Ovary (tissue), 7 donors: ENCODE measurements at regions not wholly inside any gene's neighbourhood (a gene's known extent, or its start where the extent isn't known, plus 50 kb on each side); places are given as distances from the start of the nearest gene placed in this dataset.
"Not testable (repeated sequence)": the region's sequence is repeated elsewhere in the genome, so short reads cannot be mapped to it uniquely, and the experiment has no call there.

Experiments
- DNase-seq, 5 donors: peaks; one replicate each; pipeline ENCODE4 v3.0.0-alpha.2; 2019 to 2020
- H3K27ac ChIP-seq, 2 donors: fragments of 200-600 bp; one replicate each; pipeline versions ENCODE4 v1.5.1 to v1.8.0; 2019 to 2022
- H3K27me3 ChIP-seq: fragments of 200-600 bp; one replicate; pipeline ENCODE4 v1.8.0; 2022
- H3K36me3 ChIP-seq: fragments of 200-600 bp; sonication (generic); one replicate; pipeline ENCODE4 v1.5.1; 2019
- H3K4me1 ChIP-seq: one replicate; pipeline ENCODE4 v1.8.1; 2013; ENCODE audit warnings: mild to moderate bottlenecking, moderate library complexity; ENCODE audit not compliant: insufficient read depth
- H3K4me3 ChIP-seq: fragments of 200-600 bp; sonication (generic); one replicate; pipeline ENCODE4 v1.5.1; 2017
- H3K9me3 ChIP-seq, 2 donors: fragments of 200-600 bp in 1 of 2; sonication (generic) in 1 of 2; one replicate each; pipeline versions ENCODE4 v1.5.1 to v1.8.1; 2013 to 2019; ENCODE audit warnings: mild to moderate bottlenecking in 1 of 2, moderate library complexity in 1 of 2
- EP300 ChIP-seq: sonication (generic); formaldehyde crosslinking; IDR thresholded peaks from one replicate; pipeline ENCODE4 v1.6.1; 2017; ENCODE audit warnings: antibody characterized with exemption
- POLR2A ChIP-seq: fragments of 450-650 bp; IDR thresholded peaks from one replicate; pipeline ENCODE4 v1.6.1; 2017; ENCODE audit warnings: antibody characterized with exemption, mild to moderate bottlenecking, moderate library complexity
- WGBS, 3 donors: extraction: QIAGEN DNeasy Blood & Tissue Kit in 1 of 3; methylation state at CpG; one replicate each; pipeline versions ENCODE4 v1.1.5 to v1.1.7; 2013 to 2017; 5-methylcytosine and 5-hydroxymethylcytosine counted together
- intact Hi-C, 4 donors: fragments of 100-400 bp; cut with DNase I; formaldehyde crosslinking; loops; one replicate each; pipeline versions ENCODE4 v1.11.0 to v1.15.1; 2022 to 2023
- TF ChIP-seq, protein P1 (sequence below), 3 donors: fragments of 450-650 bp in 2 of 3; fragments of 200-600 bp in 1 of 3; IDR thresholded peaks; one replicate each; pipeline versions ENCODE4 v1.5.1 to v1.8.0; 2016 to 2022; ENCODE audit warnings: antibody characterized with exemption in 3 of 3, mild to moderate bottlenecking in 1 of 3
- donor health status: DM: no; HTN: no; CAD: no; lungs with moderate emphysema.
- donor health status: DM: no; HTN: no; CAD: no.
- donor health status: Bipolar disorder and iron deficiency.
- donor health status: DM: no; HTN: no; CAD: no.
- donor health status: DM: yes; HTN: yes; CAD: no.

DNA sequence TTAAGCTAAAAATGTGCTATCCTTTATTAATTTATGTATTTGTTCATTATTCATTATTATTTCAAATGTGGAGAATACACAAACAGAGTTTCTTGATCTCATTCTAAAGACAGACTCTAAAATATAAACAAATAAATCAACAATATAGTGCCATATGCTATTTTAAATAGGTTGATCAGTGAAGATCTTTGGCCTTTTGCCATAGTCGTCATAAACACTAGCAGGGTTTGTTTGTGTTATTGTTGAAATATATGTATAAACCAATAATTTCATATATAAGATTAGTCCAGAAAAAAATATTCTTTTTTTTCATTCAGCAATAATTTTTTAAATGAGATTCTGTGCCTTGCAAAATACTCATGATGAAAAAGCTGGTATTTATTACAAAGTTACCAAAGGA, 62.1 kb upstream of the KYNU start:
- 30 to 56% (median 33%) methylated on average over 1 of the region's 1 CpG for WGBS, 3 donors
- TF ChIP-seq POLR2A: no peak
- no peak for TF ChIP-seq EP300
- TF ChIP-seq, protein P1, sequence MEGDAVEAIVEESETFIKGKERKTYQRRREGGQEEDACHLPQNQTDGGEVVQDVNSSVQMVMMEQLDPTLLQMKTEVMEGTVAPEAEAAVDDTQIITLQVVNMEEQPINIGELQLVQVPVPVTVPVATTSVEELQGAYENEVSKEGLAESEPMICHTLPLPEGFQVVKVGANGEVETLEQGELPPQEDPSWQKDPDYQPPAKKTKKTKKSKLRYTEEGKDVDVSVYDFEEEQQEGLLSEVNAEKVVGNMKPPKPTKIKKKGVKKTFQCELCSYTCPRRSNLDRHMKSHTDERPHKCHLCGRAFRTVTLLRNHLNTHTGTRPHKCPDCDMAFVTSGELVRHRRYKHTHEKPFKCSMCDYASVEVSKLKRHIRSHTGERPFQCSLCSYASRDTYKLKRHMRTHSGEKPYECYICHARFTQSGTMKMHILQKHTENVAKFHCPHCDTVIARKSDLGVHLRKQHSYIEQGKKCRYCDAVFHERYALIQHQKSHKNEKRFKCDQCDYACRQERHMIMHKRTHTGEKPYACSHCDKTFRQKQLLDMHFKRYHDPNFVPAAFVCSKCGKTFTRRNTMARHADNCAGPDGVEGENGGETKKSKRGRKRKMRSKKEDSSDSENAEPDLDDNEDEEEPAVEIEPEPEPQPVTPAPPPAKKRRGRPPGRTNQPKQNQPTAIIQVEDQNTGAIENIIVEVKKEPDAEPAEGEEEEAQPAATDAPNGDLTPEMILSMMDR (IDR thresholded peaks at IDR 0.05): no peak
- no peaks in the 10 kb centered on the region for H3K9me3 ChIP-seq
- intact Hi-C loops: no loop called here
- H3K36me3 ChIP-seq: no peaks in the 10 kb centered on the region
- no peak for DNase-seq
- H3K4me3 ChIP-seq: no peak overlapping the region
- no peak overlapping the region for H3K27ac ChIP-seq
- H3K27me3 ChIP-seq: no peaks in the 10 kb centered on the region
- no peaks in the 10 kb centered on the region for H3K4me1 ChIP-seq

DNA sequence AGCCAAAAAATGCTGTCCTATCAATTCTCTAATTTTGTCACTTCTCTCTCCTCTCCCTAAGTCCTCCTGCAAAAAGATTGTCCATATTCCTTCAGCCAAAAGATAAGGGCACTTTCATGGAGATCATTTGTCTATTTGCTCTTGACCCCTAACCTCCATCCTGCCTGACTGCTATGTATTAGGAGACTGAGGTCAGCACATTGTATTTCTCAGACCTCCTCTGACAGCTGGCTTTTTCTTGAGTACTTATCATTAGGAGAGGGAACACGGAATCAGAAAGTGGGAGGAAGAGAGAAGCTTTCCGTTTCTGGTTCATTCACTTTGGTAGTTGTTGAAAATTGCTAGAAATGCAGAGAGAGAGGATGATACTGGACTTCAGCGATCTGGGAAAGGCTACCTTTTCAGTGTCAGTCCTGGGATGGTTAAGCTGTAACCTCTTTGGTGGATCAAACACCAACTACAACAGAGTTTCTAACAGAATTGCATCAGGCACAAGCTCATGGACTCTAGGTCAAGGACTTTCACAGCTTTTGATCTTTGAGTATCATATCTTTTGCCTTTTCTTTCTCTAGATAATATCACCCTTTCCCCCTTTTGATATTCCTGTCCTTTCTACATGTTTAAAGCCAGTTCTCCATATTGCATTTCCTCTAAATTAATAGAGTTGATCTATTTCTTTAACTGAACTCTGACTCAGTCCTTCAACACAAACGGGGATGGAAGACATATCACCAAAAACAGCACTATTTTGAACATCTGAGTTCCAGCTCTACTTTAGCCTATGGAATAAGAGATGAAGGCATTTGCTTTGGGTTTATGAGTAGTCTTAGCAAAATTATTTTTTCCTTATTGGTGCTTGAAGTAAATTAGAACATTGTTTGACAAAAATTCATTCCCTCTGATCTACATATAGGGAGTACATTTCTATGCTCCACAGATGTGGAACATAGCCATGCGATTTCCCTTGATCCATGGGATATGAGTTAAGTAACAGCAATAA, 63.3 kb upstream of the KYNU start:
- Histone ChIP-seq H3K36me3 (no peaks in the 10 kb centered on the region), H3K4me1 (no peaks in the 10 kb centered on the region), H3K4me3 (no peak overlapping the region), H3K27ac (no peak overlapping the region), H3K27me3 (no peaks in the 10 kb centered on the region), H3K9me3 (no peaks in the 10 kb centered on the region)
- intact Hi-C loops: no loop called here
- DNase-seq: no peak
- WGBS, 3 donors: 22 to 32% (median 31%) methylated on average over 5 of the region's 5 CpGs
- no peak for TF ChIP-seq EP300
- TF ChIP-seq, protein P1 (IDR thresholded peaks at IDR 0.05): no peak
- no peak for TF ChIP-seq POLR2A

DNA sequence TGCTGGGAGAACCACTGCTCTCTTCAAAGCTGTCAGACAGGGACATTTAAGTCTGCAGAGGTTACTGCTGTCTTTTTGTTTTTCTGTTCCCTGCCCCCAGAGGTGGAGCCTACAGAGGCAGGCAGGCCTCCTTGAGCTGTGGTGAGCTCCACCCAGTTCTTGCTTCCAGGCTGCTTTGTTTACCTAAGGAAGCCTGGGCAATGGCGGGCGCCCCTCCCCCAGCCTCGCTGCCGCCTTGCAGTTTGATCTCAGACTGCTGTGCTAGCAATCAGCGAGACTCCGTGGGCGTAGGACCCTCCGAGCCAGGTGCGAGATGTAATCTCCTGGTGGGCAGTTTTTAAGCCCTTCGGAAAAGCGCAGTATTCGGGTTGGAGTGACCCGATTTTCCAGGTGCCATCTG, 65.8 kb upstream of the KYNU start:
- H3K4me1 ChIP-seq, H3K27me3 ChIP-seq, H3K9me3 ChIP-seq, H3K27ac ChIP-seq, H3K36me3 ChIP-seq, intact Hi-C loops, DNase-seq, H3K4me3 ChIP-seq: not testable (repeated sequence)
- WGBS, 3 donors: 84 to 87% (median 86%) methylated on average over 12 to 13 of the region's 13 CpGs

DNA sequence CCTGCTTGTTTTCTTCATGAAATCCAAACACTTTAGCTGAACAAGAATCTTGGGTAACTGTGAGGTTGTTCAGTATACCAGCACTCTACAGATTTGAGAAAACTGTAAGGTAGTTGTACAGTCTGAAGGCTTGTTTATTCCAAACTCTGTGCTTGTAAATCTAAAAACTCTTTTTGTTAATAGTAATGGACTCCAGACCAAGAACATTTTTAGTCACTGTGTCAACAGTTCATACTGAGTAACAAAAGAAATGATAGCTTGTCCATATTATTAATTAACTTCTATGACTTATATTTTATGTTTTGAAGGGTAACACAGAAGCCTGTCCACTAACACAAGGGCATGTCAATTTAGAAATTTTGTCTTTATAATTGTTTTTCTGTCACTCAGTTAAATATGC, 72.2 kb upstream of the KYNU start:
- TF ChIP-seq POLR2A (no peak), EP300 (no peak)
- TF ChIP-seq, protein P1 (IDR thresholded peaks at IDR 0.05): no peak
- H3K4me1 ChIP-seq: no peaks in the 10 kb centered on the region
- no peak overlapping the region for H3K27ac ChIP-seq
- DNase-seq: no peak
- no peaks in the 10 kb centered on the region for H3K27me3 ChIP-seq
- no peak overlapping the region for H3K4me3 ChIP-seq
- no peaks in the 10 kb centered on the region for H3K9me3 ChIP-seq
- H3K36me3 ChIP-seq: no peaks in the 10 kb centered on the region
- intact Hi-C loops: no loop called here

DNA sequence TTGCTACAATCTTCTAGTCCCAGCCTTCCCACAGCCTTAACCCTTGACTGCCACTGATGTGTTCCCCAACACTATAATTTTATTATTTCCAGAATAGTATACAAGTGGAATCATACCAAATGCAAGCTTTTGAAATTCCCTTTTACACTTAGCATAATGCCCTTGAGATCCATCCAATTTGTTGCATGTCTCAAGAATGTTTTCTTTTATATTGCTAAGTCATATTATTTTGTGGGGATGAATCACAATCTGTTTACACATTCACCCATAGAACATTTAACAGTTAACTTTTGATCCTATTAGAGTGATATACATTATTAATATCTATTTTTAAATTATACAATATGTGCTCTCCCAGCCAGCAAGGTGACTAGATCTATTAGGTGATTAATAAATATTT, 74.3 kb upstream of the KYNU start:
- intact Hi-C loops: no loop called here
- Histone ChIP-seq H3K9me3 (no peaks in the 10 kb centered on the region), H3K27ac (no peak overlapping the region), H3K4me3 (no peak overlapping the region), H3K4me1 (no peaks in the 10 kb centered on the region), H3K36me3 (no peaks in the 10 kb centered on the region), H3K27me3 (no peaks in the 10 kb centered on the region)
- no peak for DNase-seq
- no peak for TF ChIP-seq EP300
- TF ChIP-seq, protein P1 (IDR thresholded peaks at IDR 0.05): no peak
- no peak for TF ChIP-seq POLR2A
